ENCODE measurements at regions not wholly inside any gene's neighbourhood (a gene's known extent, or its start where the extent isn't known, plus 50 kb on each side); places are given as distances from the start of the nearest gene placed in this dataset.
A peak's percentile ranks its signal among the peaks of the same experiment; 100 is the strongest.

- no peak for TF ChIP-seq ZNF513 (tag by site-specific recombination; IDR thresholded peaks at IDR 0.05)
- TF ChIP-seq ZBTB17 (tag by site-specific recombination; IDR thresholded peaks at IDR 0.05), result peak; percentile 93
- TF ChIP-seq MZF1 (tag by site-specific recombination; IDR thresholded peaks at IDR 0.05; ENCODE audit: borderline replicate concordance), result peak; percentile 79; the same call in 1 of the 2 replicates
- peak; percentile 56; the same call in 1 of the 2 replicates for TF ChIP-seq ZNF2 (tag by site-specific recombination; IDR thresholded peaks at IDR 0.05)
Measured at GRCh38 chr6:21348504-21349195, 244.9 kb upstream of the SOX4 start (continued).

- ChIA-PET CTCF (no interaction called here), POLR2A (no interaction called here)
- Histone ChIP-seq H3K36me3 (ENCODE audit: control insufficient read depth in 2 of 2, insufficient read depth in 1 of 2, low read length in 2 of 2) (no peaks in the 10 kb centered on the region), H3K9me3 (ENCODE audit: control insufficient read depth, insufficient read depth, low read depth, low read length) (no peaks in the 10 kb centered on the region), H3K4me1 (ENCODE audit: control insufficient read depth, insufficient read depth, low read length) (peaks cover 15% of the 10 kb centered on the region), H3K27ac (ENCODE audit: extremely low read depth, low read depth, low read length) (no peak overlapping the region; the same call in 1 of the 2 replicates), H3K4me3 (ENCODE audit: low read depth, low read length) (no peak overlapping the region)
- no peak for TF ChIP-seq ZNF791 (tag by site-specific recombination; IDR thresholded peaks at IDR 0.05)
- TF ChIP-seq ZXDB (tag by site-specific recombination; IDR thresholded peaks at IDR 0.05), result no peak
- no peak for TF ChIP-seq ZNF202 (tag by site-specific recombination; IDR thresholded peaks at IDR 0.05; ENCODE audit: borderline replicate concordance)
- TF ChIP-seq ZNF121 (tag by site-specific recombination; IDR thresholded peaks at IDR 0.05), result peak; percentile 90
- no peak for TF ChIP-seq ZNF777 (tag by site-specific recombination; IDR thresholded peaks at IDR 0.05; ENCODE audit: borderline replicate concordance)
- TF ChIP-seq ZNF155 (tag by site-specific recombination; IDR thresholded peaks at IDR 0.05), result no peak
Measured at GRCh38 chr6:21349834-21350233, 243.7 kb upstream of the SOX4 start.

GRCh38 chr6:21350926-21351325 lies 242.6 kb upstream of the SOX4 start:
- H3K9me3 ChIP-seq (ENCODE audit: control insufficient read depth, insufficient read depth, low read depth, low read length), result no peaks in the 10 kb centered on the region
- POLR2A ChIA-PET, result no interaction called here
- H3K4me3 ChIP-seq (ENCODE audit: low read depth, low read length), result no peak overlapping the region
- CTCF ChIA-PET, result interaction anchor here (0.7 kb wide), 1 partner anchor 1339 kb away, joined by 5 read pairs; no protein-coding TSS in a partner anchor
- TF ChIP-seq ZNF169 (tag by site-specific recombination; IDR thresholded peaks at IDR 0.05), result no peak
- no peak for TF ChIP-seq ZBTB20 (tag by site-specific recombination; IDR thresholded peaks at IDR 0.05)
- TF ChIP-seq ZNF544 (tag by site-specific recombination; IDR thresholded peaks at IDR 0.05), result no peak
- TF ChIP-seq KLF1 (tag by site-specific recombination; IDR thresholded peaks at IDR 0.05), result no peak
- TF ChIP-seq PBX3 (CRISPR knock-in tag; IDR thresholded peaks at IDR 0.05), result no peak
- TF ChIP-seq ZNF223 (tag by site-specific recombination; IDR thresholded peaks at IDR 0.05), result no peak
- TF ChIP-seq GFI1B (tag by site-specific recombination; IDR thresholded peaks at IDR 0.05), result no peak
- TF ChIP-seq GLI4 (tag by site-specific recombination; IDR thresholded peaks at IDR 0.05), result no peak
- TF ChIP-seq ZBTB26 (tag by site-specific recombination; optimal IDR thresholded peaks at IDR 0.05), result no peak
- no peak for TF ChIP-seq ZNF274 (IDR thresholded peaks at IDR 0.05; ENCODE audit: low read length)
- TF ChIP-seq ZNF274 (tag by site-specific recombination; IDR thresholded peaks at IDR 0.05; ENCODE audit: borderline replicate concordance), result no peak
- TF ChIP-seq ZNF140 (tag by site-specific recombination; IDR thresholded peaks at IDR 0.05), result no peak
- no peak for TF ChIP-seq ZNF37A (tag by site-specific recombination; IDR thresholded peaks at IDR 0.05)
- no peak for TF ChIP-seq ZNF449 (tag by site-specific recombination; IDR thresholded peaks at IDR 0.05)
- no peak for TF ChIP-seq PRDM1 (tag by site-specific recombination; IDR thresholded peaks at IDR 0.05)
- no peak overlapping the region for H3K27ac ChIP-seq (ENCODE audit: extremely low read depth, low read depth, low read length)
- H3K4me1 ChIP-seq (ENCODE audit: control insufficient read depth, insufficient read depth, low read length), result peaks cover 15% of the 10 kb centered on the region
- no peaks in the 10 kb centered on the region for H3K36me3 ChIP-seq (ENCODE audit: control insufficient read depth in 2 of 2, insufficient read depth in 1 of 2, low read length in 2 of 2)
